ENCODE measurements at regions not wholly inside any gene's neighbourhood (a gene's known extent, or its start where the extent isn't known, plus 50 kb on each side); places are given as distances from the start of the nearest gene placed in this dataset.

DNA sequence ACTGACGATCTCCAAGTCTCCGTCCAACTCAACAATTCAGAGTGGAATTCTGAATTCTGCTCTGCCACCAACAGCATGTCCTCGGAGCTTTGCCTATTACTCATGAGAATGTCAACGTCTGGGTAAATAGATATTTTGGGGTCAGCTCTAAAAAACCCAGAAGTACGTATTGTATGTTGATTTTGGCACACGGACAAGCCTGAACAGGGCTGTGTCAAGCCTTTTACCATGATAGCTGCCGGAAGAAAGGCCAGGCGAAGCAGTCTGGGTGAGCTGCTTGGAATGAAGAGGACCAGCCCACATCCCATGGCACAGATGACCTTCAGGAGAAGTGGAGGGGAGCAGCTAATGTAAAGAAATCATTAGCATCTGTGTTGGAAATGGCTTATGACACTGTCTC lies 88.0 kb upstream of the JAG1 start:
- DNase-seq: no peak
- TF ChIP-seq, protein P1, sequence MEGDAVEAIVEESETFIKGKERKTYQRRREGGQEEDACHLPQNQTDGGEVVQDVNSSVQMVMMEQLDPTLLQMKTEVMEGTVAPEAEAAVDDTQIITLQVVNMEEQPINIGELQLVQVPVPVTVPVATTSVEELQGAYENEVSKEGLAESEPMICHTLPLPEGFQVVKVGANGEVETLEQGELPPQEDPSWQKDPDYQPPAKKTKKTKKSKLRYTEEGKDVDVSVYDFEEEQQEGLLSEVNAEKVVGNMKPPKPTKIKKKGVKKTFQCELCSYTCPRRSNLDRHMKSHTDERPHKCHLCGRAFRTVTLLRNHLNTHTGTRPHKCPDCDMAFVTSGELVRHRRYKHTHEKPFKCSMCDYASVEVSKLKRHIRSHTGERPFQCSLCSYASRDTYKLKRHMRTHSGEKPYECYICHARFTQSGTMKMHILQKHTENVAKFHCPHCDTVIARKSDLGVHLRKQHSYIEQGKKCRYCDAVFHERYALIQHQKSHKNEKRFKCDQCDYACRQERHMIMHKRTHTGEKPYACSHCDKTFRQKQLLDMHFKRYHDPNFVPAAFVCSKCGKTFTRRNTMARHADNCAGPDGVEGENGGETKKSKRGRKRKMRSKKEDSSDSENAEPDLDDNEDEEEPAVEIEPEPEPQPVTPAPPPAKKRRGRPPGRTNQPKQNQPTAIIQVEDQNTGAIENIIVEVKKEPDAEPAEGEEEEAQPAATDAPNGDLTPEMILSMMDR (IDR thresholded peaks at IDR 0.05; ENCODE audit: low read depth, low read length): no peak
- no peaks in the 10 kb centered on the region for H3K4me1 ChIP-seq
- no peaks in the 10 kb centered on the region; the same call in 1 of the 2 replicates for H3K27me3 ChIP-seq
- H3K9me3 ChIP-seq: no peaks in the 10 kb centered on the region
- H3K4me3 ChIP-seq (ENCODE audit: low read depth, low read length): no peak overlapping the region
- no peaks in the 10 kb centered on the region for H3K36me3 ChIP-seq

DNA sequence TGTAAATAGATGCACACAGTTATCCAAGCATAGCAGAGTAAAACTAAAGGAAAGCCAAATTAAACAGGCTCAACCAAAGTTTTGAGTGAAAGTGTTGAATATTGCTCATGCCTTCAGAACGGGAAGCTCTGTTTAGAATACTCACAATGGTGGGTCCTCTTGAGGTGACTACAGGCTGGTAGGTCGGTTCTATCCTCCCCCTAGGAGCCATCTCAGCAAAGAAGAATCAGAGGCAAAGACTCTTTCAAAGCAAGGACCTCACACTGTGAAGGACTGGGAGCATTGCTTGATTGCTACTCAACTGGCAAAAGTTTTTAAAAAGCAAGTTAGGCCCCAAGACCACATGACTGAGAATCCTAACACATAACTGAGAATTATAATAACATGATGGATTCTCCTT lies 88.4 kb upstream of the JAG1 start:
- TF ChIP-seq, protein P1 (IDR thresholded peaks at IDR 0.05; ENCODE audit: low read depth, low read length): no peak
- H3K9me3 ChIP-seq: no peaks in the 10 kb centered on the region
- H3K4me3 ChIP-seq (ENCODE audit: low read depth, low read length): no peak overlapping the region
- H3K27me3 ChIP-seq: no peaks in the 10 kb centered on the region; the same call in 1 of the 2 replicates
- H3K36me3 ChIP-seq: no peaks in the 10 kb centered on the region
- no peaks in the 10 kb centered on the region for H3K4me1 ChIP-seq
- no peak for DNase-seq

DNA sequence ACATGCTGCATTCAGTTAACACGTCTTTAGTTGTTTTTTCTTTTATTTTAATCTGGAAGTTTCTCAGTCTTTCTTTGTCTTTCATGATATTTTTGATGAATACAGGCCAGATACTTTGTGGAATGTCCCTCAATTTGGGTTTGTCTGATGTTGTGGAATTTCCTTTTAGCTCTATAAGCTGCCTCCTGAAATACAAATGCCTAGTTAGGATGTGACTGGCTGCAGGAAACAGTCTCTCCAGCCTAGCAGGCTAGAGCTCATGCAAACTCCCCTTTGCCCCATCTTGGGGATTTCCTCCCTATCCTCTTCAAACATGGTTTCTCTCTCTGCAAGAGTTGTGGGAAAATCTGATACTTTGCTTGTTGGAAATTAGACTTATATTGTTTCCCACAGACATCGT lies 89.3 kb upstream of the JAG1 start:
- Histone ChIP-seq H3K4me3 (ENCODE audit: low read depth, low read length) (no peak overlapping the region), H3K27me3 (no peaks in the 10 kb centered on the region; the same call in 1 of the 2 replicates), H3K36me3 (no peaks in the 10 kb centered on the region), H3K4me1 (no peaks in the 10 kb centered on the region), H3K9me3 (no peaks in the 10 kb centered on the region)
- no peak for DNase-seq
- TF ChIP-seq, protein P1 (IDR thresholded peaks at IDR 0.05; ENCODE audit: low read depth, low read length): no peak

GRCh38 chr20:10769700-10770099 lies 95.9 kb upstream of the JAG1 start:
- no peaks in the 10 kb centered on the region; the same call in none of the 2 replicates for H3K27me3 ChIP-seq
- DNase-seq: no peak
- no peaks in the 10 kb centered on the region for H3K4me1 ChIP-seq
- no peaks in the 10 kb centered on the region for H3K36me3 ChIP-seq
- H3K4me3 ChIP-seq (ENCODE audit: low read depth, low read length): no peak overlapping the region
- H3K9me3 ChIP-seq: no peaks in the 10 kb centered on the region
- TF ChIP-seq, protein P1 (IDR thresholded peaks at IDR 0.05; ENCODE audit: low read depth, low read length): no peak

DNA sequence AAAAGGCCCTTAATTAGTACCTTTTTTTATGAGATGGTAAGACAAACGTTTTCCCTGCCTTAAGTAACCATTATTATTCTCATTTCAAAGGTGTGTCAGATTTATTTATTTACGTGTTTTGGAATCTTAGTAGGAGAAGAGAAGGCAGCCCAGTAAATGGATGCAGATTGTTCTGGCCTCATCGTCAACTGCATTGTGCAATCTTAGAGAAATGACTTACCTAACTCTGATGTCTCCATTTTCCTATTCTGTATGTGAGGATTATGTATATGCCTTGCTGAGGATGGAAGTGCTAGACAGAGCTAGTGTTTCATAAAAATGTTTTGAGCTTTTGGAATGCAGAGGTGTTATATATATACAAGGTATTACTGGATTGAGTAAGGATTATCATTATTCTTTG lies 97.0 kb upstream of the JAG1 start:
- Histone ChIP-seq H3K4me3 (ENCODE audit: low read depth, low read length) (no peak overlapping the region), H3K4me1 (no peaks in the 10 kb centered on the region), H3K9me3 (no peaks in the 10 kb centered on the region), H3K27me3 (no peaks in the 10 kb centered on the region; the same call in 1 of the 2 replicates), H3K36me3 (no peaks in the 10 kb centered on the region)
- TF ChIP-seq, protein P1 (IDR thresholded peaks at IDR 0.05; ENCODE audit: low read depth, low read length): no peak
- no peak for DNase-seq

- no peak overlapping the region for H3K4me3 ChIP-seq (ENCODE audit: low read depth, low read length)
- no peaks in the 10 kb centered on the region for H3K36me3 ChIP-seq
- no peaks in the 10 kb centered on the region; the same call in 1 of the 2 replicates for H3K27me3 ChIP-seq
- no peaks in the 10 kb centered on the region for H3K4me1 ChIP-seq
- DNase-seq: no peak
- no peaks in the 10 kb centered on the region for H3K9me3 ChIP-seq
- TF ChIP-seq, protein P1 (IDR thresholded peaks at IDR 0.05; ENCODE audit: low read depth, low read length): no peak
These were observed 97.8 kb upstream of the JAG1 start for GRCh38 chr20:10771435-10772140.
